HUDEP-2 (cell line): ENCODE measurements at regions not wholly inside any gene's neighbourhood (a gene's known extent, or its start where the extent isn't known, plus 50 kb on each side); places are given as distances from the start of the nearest gene placed in this dataset.

Experiments used
- DNase-seq, 76 experiments: peaks; one replicate each; lab custom pipeline; 2025; ENCODE audit not compliant: unreplicated experiment in 76 of 76; lab: John Stamatoyannopoulos, UW

DNA sequence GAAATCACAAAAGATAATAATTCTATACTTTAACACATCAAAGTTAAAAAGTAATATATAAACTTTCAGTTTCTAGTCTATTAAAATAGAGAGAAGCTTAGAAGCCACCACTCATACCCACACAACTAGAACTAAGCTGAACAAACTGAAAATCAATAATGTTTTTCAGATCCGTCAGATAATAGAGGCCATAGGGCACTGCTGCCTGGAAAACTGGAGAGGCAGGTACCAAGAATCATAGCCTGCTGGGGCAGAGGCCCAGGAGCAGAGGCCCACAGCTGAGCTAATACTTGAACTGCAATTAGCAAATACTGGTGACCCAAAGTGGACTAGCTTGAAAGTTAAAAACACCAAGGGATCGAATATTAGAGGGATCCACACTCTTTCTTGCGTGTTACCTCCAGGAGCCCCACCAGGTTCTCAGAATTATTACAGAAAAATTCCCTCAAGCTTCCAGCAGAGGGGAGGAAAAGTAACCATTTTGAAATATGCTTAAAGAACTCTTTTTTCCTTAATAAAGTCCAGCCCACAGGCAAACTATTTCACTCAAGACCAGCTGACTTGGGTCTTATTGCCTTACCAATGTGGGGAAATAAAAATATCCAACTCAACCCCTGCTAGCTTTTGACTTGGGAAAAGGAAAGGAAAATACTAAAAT, 774.1 kb upstream of the IGFBP3 start:
- no peak for DNase-seq

DNA sequence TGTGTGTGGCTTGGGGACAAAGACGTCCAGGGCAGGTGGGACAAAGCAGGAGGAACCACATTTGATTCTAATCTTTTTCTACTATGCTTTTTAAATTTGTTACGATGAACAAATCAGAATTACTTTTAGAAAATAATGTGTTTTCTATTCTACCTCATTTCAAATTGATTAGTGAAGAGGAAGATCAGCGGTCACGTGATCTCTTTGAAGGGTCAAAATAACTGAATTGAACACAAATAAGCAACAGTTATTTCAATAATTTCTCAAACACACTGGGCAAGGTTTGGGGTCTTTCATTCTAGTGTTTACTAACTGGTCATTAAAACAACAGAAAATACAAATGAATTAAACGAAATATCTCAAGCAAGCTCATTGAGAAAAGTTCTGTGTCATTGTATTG, 773.0 kb upstream of the IGFBP3 start:
- no peak for DNase-seq

DNA sequence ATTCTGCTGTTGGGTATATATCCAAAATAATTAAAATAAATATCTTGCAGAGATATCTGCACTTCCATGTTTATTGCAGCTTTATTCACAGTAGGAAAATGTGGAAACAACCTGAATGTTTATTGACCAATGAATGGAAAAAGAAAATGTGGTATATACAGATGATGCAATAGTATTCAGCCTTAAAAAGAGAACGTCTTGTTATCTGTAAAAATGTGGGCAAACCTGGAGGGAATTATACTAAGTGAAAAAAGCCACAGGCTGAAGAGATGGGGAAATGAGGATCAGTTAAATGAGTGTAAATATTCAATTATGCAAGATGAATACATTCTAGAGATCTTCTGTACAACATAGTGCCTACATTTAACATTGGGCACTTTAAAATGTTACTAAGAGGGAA, 766.1 kb upstream of the IGFBP3 start:
- DNase-seq = no peak

DNA sequence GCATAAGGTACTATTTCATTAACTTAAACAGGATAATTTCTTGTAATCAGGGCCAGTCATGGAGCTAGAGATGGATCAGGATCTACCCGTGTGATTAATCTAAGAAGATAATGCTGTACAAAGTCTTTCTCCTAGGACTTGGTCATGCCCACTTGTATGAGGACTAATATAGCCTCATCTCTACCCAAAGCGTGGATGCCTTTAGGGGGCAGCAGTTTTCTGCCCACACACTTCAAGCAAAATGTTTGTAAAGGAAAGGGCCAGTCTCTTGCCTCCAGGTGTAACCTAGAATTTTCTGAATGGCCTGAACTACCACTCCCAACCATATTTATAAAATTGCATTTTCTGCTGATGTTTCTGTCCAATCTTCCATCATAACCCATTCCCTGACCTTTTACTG, 764.0 kb upstream of the IGFBP3 start:
- DNase-seq = no peak

DNA sequence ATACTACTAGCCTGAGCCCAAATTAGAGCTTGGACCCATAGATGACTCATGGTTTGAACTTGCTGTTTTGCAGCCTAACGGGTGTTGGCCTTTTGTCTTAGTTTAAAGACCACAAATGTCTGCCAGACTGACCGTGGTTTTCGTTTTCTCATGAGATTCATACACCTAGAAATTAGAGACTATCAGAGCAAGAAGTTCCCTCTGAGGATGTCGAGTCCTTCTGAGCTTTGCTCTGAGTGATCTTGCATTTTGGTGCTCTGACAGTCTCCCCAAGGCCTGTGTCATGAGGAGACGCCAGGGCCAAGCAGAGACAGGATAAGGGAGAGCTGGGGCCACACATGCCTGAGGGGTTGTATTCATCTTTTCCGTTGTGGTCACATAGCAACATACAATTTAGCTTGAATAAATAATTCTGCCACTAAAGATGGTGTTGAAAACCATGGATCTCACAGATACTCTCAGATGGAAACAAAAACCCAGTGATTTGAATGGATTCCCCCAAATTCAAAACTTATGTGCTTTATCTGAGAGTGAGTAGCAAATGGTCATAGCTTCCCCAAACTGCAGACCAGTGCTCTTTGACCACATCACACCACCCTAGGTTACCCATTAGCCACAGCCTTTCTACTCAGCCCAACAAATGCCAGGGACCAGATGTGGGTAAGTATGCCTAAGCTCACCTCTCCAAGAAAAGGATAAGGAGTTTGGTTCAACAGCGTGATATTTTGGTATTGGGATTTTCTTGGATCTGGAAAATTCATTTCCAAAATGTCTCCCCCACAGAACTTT, 762.0 kb upstream of the IGFBP3 start:
- DNase-seq = no peak

DNA sequence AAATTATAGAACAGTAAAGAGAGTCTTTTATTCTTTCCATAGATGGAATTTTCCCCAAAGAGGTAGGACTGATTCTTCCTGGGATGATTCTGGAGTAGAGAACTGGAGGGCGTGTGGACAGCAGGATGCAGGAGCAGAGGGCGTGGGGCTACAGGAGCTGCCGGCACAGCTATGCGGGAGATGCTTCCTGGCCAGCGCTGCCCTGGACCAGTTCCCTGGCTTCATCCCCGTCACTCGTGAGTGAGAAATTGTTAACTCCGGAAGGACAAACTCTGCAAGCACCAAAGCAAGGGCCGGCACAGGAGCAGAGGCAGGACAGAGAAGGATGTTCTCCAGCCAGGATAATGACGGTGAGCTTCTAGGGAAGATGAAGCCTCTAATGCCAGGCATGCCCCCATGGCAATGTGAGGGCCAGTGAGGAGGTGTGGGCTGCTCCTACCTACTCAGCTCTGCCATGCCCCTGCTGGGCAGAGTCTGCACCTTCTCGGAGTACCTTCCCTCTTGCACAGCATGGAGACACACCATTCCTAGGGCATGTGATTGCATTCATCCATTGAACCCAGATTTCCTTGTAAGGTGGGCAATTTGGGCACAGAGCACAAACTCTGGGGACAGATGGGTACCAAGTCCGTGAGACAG, 760.9 kb upstream of the IGFBP3 start:
- no peak for DNase-seq

DNA sequence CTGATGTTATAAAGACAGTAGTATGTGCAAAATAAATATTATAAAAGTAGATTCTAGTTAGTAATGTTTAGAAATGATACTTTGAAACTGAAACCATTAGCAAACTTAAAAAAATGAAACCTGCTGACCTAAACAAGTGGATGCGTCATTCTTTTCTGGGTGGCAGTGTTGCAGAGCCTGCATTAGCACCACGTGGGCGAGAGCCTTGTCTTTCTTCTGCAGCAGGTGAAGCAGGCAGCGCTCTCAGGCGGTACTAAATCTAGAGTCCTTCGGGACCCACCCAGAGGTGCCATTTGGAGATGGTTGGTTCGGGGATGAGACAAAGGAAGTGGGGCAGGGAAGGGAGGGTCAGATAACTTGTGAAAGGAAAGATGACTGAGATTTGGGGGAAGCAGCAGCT, 759.1 kb upstream of the IGFBP3 start:
- no peak for DNase-seq

DNA sequence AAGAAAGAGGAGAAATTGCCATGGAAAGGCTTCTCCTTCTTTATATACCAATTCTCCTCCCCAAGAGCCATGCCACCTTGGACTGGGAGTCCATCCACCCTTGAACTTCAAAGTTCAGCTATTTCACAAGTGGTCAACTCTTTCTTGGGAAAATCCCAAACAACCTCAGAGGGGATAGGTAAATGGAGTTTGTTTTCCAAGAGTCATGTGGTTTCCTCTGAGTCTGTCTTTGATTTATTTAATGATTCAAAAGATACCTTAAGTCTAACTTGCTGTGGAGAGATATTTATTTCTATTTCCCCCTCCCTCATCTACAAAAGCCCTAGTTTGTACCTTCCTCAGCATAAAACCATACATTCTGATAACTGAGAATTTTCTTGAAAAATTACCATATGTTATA, 758.6 kb upstream of the IGFBP3 start:
- no peak for DNase-seq

DNA sequence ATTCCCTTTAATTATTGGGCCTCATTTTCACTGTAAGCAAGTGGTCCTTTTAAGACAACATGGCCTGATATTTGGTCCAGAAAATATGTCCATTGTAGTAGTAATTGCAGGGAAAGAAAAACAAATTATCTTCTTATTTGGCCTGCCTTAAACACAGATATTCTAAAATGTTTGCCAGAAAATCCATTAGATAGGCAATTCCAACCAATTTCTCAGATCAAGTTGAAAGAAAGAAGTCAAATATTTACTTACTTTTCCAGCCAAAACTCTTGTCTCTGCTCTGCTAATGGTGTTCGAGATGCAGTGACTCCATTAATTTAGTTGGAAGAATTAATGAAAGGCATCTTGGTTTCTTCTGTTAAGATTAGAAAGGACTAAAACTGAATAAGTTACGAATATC, 757.3 kb upstream of the IGFBP3 start:
- no peak for DNase-seq

DNA sequence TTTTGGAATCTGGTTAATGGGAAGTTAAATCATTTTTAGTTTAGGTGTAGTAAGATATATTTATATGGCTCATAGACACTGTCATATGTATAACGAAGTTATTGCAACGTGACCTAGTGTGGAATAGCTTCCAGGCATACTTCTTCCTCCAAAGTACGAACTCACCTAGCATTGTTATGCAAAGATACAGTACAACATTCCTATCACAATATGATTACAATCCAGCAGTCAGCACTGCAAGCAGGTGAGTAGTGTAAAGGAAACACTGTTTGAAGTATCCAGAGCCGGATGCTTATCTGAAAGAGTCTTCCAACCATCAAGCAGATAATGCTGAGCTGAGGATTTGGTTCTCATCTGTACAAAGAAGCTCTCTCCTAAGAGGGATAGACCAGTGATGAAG, 754.4 kb upstream of the IGFBP3 start:
- no peak for DNase-seq

DNA sequence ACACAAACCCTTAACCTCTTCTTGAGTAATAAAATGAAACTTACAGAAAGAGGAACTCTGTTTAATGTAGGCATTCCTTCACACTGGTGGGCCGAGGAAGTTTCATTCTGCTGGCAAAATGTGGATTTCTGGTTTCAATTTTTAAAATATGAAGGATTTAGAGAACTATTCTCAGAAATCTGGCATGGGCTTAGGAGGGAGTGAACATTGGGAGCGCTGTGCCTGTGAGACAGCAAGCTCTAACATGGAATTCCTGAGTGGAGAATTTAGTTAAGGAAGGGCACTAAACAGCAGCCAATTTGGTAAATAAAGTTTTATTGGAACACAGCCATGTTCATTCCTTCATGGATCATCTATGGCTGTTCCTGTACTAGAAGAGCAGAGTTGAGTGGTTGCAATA, 751.8 kb upstream of the IGFBP3 start:
- no peak for DNase-seq

DNA sequence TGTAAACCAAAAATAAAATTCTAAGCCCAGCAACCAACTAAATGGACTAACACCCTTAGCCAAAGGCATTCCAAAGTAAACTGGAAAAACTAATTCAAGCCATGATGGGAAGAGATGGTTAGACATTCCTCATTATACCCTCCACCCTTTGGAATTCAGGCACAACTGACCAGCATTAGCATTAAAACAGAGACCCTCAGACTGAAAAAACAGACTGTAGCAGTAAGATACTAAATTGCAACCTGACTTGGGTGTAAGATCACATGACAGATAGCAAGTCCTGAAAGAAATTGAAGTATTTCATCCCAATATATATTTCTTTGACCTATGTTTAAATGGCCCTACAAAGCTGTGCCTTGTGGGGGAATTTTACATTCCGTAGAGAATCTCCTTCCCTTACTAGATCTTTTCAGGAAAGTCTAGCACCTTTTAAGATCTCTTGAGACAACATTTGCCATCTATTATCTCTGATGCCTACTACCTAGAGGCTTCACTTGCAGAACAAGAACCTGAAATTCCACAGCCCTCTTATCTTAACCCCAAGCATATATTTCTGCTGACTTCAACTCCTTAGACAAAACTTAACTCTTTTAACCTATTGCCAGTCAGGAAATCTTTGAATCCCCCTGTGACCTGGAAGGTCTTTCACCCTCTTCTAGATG, 750.2 kb upstream of the IGFBP3 start:
- no peak for DNase-seq

DNA sequence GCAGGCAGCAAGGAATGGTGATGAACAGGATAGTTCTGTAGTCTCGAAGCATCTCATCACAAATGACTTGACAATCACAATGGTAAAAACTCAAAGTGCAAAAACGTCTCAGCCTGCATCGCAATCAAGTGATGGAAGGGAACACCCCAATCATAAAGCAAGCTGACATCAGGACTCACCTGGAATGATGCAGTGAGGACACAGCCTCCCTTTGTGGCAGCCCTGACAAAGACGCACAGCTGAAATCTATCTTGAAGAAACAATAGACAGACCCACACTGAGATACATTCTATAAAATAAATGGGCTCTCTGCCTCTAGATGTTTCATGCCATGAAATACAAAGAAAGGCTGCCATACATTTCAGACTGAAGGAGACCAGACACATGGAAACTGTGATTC, 748.0 kb upstream of the IGFBP3 start:
- DNase-seq = no peak

DNA sequence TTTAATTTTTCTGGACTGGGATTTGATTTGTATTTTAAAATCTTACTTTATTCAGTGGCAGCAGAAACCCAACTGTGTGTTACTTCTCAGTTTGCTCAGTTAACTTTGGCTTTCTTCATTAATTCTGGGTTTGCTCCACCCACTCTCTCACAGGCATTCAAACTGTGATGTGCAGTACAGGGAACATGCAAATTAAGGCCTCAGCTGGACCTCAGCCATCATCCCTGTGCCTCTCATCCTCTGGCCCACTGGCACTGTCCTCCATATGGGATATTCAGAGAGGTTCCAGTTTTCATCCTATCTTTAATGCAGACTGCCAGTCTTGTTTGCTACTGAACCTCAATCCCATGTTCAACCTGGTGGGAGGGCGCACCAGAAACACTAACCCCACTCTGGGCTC, 743.4 kb upstream of the IGFBP3 start:
- DNase-seq = no peak

DNA sequence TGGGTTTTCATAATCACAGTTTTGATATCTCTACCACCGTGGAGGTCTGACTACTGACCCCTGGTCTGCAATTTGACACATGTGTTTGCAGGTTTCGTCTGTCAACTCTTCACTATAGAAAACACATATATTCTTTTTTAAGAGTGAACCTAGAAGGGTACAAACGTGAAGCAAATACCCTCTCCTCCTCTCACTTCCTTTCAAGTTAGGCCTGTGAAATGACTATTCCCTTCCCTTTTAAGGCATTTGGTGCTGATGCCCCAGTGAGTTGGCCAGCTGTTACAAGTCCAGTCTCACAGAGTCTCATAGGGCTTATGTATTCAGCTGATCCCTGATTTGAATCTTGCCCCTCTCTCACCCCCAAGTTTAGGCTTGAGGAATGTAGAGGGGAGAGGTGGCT, 742.0 kb upstream of the IGFBP3 start:
- no peak for DNase-seq

DNA sequence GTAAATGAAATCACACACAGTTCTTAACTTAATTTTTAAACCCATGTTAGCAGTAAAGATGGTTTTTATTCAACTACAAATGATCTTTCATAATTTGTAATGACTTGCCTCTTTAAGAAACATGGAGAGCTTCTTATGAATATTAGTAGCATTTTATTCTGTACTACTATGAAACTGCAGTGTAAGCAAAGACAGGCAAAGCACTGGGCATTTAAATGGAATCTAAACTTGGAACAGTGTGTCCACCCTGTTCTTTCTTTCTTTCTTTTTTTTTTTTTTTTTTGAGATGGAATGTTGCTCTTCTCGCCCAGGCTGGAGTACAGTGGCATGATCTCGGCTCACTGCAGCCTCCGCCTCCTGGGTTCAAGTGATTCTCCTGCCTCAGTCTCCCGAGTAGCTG, 740.4 kb upstream of the IGFBP3 start:
- DNase-seq = no peak

DNA sequence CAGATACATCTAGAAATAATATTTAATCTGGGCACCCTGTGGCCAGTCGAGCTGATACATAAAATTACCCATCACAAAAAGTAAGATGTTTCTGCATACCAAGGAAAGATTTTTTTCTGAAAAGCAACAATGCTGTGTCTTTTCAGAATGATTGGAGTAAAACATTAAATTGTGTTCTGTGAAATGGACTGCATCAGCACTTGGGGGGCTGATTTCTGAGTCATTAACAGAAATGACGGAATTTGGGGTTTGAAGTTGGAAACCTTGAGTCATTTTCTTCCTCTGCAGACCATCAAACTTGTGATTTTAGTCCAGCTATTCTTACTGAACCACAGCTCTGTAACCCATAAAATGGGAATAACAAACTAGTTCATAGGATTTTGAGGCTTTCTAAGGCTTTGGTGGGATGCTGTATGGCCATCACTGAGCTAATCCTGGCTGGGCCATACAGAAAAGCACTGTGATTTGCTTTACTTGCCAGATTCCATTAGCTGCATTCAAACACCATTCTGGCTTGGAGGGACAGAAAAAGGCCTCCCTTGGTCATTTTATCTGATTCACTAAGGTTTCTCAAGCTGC, 739.4 kb upstream of the IGFBP3 start:
- no peak for DNase-seq

DNA sequence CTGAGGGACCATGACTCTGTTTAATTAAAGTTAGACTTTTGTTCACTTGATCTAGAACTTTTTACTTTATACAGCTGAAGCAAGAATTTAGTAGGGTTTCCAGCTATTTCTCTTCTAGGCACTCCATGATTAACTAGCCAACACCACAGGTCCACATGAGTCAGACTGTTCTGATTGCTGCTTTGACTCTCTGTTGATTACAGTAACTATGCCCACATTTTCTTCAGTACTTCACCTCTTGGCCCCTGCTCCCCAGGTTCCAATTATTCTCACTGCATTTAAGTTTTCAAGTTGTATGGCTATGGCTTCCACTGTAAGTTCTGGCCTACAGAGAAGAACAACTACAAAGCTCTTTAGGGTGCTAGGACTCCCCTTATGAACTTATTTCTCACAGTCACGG, 737.2 kb upstream of the IGFBP3 start:
- DNase-seq = no peak

DNA sequence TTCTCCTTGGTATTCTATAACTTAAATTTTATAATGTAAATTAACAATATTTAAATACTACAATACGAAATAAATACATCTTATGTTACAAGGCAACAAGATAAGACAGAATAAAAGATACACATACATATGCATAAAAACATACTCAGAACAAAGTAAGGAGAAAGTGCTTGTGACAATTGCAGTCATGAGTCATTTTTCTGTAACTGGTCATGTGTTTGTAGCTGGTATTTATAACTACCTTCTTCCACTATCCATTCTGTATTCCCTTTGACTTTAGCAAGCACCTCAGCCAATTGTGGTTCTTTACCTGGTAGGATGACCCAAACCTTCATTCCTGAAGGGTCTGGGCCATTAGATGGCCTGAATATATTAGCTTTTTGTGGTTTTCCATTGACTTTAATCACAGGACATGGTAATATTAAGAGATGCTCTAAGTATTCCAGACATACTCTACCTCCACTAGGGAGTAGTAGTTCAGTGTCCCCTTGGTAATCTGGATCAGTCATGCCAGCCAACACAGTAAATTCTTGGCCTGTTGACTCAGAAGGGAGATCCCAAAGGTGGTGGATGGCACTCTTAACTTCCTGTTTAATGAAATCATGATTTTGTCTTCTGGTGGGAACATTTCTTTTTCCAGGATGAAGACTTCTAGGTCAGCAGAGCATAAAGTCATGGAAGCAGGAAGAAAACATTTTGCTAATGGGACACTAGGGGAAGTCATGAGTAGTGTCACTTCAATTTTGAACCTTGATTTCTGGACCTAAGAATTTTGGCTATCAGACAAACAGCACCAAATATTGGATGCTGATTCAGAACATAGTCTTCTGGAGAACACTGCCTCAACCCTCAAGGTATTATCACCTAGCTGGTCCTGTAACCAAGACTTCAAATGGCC, 733.7 kb upstream of the IGFBP3 start:
- DNase-seq = no peak

DNA sequence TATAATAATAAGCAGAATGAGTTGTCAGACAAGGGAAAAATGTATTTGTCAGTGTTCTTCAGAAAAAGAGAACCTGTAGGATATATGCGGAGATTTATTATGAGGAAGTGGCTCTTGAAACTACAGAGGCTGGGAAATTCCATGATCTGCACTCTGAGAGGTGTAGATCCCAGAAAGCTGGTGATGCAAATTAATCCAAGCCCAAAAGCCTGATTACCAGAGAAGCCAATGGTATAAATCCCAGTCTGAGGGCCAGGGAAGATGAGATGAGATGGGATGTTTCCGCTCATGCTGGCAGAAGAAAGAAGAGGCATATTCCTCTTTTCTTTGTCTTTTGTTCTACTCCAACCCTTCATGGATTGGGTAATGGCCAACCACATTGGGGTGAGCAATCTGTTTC, 732.8 kb upstream of the IGFBP3 start:
- DNase-seq = no peak
